Glomerular visceral epithelial cell (primary cell): ENCODE measurements at regions not wholly inside any gene's neighbourhood (a gene's known extent, or its start where the extent isn't known, plus 50 kb on each side); places are given as distances from the start of the nearest gene placed in this dataset.

Source experiments
- DNase-seq: peaks from one replicate; pipeline ENCODE4 v3.0.0-alpha.2; 2016; ENCODE audit errors: extremely low spot score

GRCh38 chr10:113323985-113324384 is 228.9 kb upstream of the HABP2 start:
- no peak for DNase-seq

DNA sequence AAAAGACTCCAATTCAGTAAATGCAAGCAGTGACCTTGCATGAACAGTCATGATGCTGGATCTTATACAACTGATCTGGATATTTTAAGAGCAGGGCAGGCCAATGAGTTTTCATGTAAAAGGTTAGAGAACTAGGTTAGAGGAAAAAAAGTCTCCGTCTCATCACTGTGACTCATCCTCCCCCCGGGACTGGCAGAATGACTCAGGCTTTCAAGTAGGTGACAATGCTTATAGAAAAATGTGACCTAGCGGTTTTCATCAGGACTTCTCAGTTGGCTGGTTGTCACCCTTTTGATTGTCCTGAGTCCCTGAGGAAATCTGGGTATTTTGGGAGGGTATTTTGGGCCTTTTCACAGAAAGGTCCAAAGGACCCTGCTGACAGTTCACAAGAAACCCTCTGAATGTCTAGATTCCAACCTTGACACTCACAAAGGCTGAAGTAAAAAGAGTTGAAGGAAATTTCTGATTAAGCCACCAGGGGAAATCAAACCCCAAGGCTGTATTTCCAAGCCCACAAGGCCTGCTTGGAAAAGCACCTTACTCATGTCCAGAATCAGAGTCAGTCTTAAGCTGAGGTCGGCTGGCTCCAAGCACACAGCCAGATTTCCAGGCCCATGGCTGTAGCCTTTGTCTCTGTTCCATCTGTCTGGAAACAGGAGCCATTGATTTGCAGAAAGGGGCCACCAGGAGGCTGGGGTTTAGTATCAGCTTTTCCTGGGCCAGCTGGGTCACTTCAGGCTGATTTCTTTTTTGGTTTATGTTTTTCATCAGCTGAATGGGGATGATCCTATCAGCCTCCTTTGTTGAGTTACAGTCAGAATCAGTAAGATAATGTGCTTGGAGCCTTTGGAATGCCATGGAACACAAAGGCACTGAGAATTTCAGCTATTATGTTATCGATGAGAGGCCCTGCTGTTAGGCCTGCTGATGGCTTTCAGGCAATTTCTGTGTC is 226.4 kb upstream of the HABP2 start:
- DNase-seq, result peak; percentile 72

DNA sequence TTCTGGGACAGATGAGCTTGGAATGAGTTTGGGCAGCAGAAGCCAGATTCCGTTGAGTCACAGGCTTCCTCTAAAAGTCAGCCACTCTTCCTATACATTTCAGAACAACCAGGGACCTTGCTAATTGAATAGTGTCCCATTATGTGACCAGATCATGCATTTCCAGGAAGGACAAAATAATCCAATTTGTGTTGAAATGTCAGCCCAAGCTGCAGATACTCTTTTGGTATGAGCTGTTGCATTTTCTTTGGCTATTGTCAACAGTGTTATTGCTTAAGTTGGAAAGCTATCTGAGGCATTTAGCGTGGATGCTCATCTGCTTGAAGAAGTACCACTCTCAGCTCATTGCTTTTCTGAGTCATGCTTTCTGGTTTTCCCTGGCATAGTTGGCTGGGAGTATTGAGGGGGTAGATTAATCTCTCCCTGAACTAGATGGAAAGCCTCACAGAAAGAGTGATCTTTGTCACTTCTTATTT is 223.7 kb upstream of the HABP2 start:
- peak; percentile 52 for DNase-seq

DNA sequence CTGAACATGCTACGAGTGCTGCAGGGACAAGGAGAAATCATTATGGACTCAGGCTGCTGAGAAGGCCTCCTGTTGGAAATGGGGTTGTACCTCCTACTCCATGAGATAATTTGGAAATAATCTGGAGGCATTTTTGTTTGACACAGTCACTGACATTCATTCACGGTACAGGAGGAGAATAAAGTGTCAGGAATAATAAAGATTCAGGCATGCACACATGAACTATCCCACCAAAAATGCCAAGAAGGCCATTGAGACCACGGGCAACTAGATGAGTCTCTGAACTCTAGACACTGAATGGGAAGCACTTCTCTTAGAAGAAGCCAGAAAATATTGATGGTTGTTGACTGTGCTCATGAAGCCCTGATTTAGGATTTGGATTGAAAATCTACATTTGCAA is 220.9 kb upstream of the HABP2 start:
- DNase-seq, result no peak

DNA sequence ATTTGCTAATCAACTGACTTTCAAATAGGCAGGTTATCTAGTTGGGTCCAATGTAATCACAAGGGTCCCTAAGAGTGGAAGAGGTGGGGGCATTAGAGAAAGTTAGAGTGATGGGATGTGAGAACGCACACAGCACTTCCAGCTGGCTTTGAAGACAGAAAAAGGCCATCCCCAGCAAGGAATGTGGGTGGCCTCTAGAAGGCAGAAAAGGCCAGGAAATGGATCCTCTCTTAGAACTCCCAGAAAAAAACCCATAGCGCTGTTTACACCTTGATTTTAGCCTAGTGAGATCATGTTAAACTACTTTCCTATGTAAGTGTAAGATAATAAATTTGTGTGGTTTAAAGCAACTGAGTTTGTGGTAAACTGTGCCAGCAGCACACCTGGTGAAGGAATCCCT is 219.5 kb upstream of the HABP2 start:
- no peak for DNase-seq

DNA sequence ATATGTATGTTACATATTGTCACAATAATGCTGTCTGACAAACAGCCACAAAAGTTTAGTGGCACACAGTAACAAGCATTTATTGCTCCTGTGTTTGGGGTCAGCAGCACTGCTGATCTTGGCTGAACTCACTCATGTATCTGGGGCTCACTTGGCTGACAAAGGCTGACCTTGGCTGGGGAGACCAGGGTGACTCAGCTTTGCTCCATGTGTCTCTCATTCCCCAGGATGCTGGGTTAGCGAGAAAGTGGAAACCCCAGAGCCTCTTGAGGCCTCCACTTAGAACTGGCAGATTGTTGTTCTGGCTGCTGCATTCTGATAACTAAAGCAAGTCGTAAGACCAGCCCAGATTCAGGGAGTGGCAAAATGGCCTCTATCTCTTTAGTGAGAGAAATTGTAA is 217.3 kb upstream of the HABP2 start:
- peak; percentile 5 for DNase-seq

- no peak for DNase-seq
Measured at GRCh38 chr10:113336549-113337130, 216.2 kb upstream of the HABP2 start.

- no peak for DNase-seq
Measured at GRCh38 chr10:113337142-113337541, 215.7 kb upstream of the HABP2 start.

GRCh38 chr10:113339121-113339520 is 213.7 kb upstream of the HABP2 start:
- no peak for DNase-seq

DNA sequence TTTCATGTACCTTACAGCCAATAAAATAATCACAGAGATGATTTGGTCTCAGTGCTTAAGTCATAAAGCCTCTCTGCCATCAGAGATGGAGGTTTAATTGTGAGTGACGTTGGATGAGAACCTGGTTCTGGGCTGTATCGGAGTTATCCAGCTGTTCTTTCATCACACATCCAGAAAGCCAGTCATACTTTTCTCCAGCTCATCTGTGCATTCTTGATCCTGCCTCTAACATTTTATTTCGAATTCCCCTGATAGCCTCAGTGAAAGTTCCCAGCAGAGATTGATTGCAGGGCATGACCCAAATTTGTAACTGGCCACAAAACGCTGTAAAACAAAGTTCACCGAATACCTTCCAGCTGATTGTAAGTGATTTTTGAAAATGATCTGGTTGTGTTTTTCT is 212.6 kb upstream of the HABP2 start:
- DNase-seq, result no peak

- no peak for DNase-seq
Measured at GRCh38 chr10:113341138-113341537, 211.7 kb upstream of the HABP2 start.

GRCh38 chr10:113345826-113346624 is 206.8 kb upstream of the HABP2 start:
- no peak for DNase-seq

GRCh38 chr10:113347508-113347907 is 205.3 kb upstream of the HABP2 start:
- DNase-seq, result no peak

DNA sequence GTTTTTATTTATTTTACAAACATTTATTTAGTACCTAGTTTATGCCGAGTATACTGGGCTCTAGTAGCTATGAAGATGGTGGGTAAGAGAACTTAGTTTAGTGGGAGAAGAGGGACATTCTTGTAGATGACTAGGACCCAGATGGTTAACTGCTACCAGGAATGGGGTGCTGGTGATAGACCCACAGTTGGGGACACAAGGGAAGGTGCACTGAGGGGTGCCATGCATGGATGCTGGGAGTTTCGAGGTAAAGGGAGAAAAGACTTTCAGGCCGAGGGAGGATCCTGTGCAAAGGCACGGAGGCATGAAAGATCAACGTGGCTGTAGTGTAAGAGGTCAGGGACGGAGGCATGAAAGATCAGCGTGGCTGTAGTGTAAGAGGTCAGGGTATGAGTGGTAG is 204.2 kb upstream of the HABP2 start:
- DNase-seq, result no peak

DNA sequence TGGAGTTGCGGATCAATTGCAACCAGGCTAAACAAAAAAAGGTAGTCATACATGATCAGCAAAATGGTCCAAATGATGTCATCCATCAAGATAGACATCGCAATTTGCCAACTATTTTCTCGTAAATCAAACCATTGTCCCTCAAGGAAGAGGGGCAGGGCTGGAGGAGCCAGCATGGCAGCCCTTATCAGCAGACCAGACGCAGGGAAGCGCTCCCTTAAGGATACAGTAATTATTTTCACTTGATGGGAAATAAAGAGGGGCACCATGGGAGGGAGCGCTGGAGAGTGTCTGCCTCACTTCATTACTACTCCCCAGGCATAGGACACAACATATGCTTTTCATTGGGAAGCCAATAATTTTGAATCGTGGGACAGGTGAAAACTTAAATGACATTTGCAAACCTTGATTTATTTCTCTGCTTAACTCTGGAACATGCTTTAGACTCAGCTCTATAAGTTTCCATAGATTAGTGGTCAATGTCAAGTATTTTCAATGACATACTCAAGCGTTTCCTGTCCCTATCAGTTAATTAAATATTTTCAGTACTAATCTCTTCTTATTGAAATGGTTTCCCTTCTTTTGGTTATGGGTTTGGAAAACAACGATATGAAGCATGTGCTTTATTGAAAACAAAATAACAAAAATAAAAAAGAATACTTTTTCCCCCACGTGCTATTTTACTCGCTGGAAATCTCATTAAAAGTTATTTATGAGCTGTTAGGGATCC is 202.4 kb upstream of the HABP2 start:
- no peak for DNase-seq

DNA sequence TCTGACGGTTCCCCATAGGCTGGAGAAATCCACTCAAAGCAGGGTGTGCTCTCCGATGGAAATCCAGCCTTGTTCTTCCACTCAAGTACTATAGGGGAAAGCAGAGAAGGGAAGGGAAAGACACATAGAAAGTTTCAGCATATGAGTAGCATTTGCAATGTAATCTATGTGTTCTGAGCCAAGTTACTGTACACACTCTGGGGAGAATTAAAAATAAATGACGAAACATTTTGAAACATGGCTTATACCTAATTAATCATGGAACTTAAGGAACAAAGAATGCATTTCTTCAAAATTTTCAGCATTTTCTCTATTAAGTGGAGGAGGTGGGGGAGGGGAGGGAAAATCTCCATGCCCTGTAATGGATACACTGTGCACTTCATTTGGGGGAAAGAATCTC is 198.1 kb upstream of the HABP2 start:
- no peak for DNase-seq

GRCh38 chr10:113356794-113357680 is 195.8 kb upstream of the HABP2 start:
- no peak for DNase-seq

- DNase-seq, result no peak
Measured at GRCh38 chr10:113357681-113358300, 195.1 kb upstream of the HABP2 start.

DNA sequence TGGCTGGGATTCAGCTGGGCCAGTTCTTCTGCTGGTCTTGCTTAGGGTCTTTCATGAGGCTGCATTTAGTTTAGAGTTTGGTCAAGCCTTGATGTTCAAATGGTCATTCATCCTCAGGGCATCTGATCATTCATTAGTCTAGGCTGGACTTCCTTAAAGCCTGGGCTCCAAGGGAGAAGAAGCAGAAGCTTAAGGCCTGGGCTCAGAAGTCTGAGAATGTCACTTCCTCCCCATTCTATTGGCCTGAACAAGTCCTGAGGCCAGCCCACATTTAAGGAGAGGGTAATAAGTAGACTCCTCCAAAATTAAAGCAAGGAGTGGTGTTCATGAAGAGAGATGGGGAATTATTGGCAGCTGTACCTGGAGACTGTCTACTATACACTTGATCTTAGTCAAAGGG is 193.2 kb upstream of the HABP2 start:
- no peak for DNase-seq

DNA sequence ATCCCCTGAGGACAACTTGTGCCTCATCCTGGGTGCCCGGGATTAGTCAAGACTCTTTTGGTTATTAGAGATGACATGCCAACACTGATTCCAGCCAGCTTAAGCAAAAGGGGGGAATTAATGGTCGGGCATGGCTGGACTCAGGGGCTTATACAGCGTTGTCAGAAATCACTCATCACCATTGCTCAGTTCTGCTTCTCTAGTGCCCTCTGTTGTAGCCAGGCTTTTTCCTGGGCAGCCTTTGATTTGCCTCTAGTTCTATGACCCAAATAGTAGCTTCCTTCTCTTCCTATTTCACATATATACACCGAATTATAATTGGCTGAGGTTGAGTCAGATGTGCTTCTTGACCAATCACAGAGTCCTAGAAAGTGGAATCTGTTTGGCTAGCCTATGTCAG is 192.0 kb upstream of the HABP2 start:
- DNase-seq, result no peak
